OCI-LY1 (cell line): ENCODE measurements at regions not wholly inside any gene's neighbourhood (a gene's known extent, or its start where the extent isn't known, plus 50 kb on each side); places are given as distances from the start of the nearest gene placed in this dataset.

Experiments
- H2AFZ ChIP-seq: fragments of 200-600 bp; sonication (generic), shearing (Covaris generic); 2 replicates; pipeline ENCODE4 v1.6.0; 2014; ENCODE audit warnings: antibody characterized with exemption, mild to moderate bottlenecking, low read length
- H3F3A ChIP-seq: fragments of 200-600 bp; sonication (generic), shearing (Covaris generic); 2 replicates; pipeline ENCODE4 v1.6.0; 2014; ENCODE audit warnings: mild to moderate bottlenecking, antibody characterized with exemption, low read length, moderate library complexity; ENCODE audit not compliant: insufficient read depth
- H3K27ac ChIP-seq: fragments of 200-600 bp; sonication (generic); 2 replicates; pipeline ENCODE4 v1.5.1; 2014; ENCODE audit warnings: low read length, mixed run types, mild to moderate bottlenecking, low read depth; ENCODE audit not compliant: poor library complexity, severe bottlenecking
- H3K27me3 ChIP-seq: fragments of 200-600 bp; sonication (generic); 2 replicates; pipeline ENCODE4 v1.6.0; 2014; ENCODE audit warnings: antibody characterized with exemption, mild to moderate bottlenecking, low read length, moderate library complexity; ENCODE audit not compliant: insufficient read depth
- H3K36me3 ChIP-seq: fragments of 200-600 bp; sonication (generic); 2 replicates; pipeline ENCODE4 v1.6.1; 2014; ENCODE audit warnings: mild to moderate bottlenecking, antibody characterized with exemption, low read length, moderate library complexity, mixed read lengths; ENCODE audit not compliant: insufficient read depth
- H3K4me1 ChIP-seq: fragments of 200-600 bp; sonication (generic); 2 replicates; pipeline ENCODE4 v1.5.1; 2014; ENCODE audit warnings: mild to moderate bottlenecking, low read length, moderate library complexity; ENCODE audit not compliant: insufficient read depth, severe bottlenecking
- H3K4me2 ChIP-seq: fragments of 200-600 bp; sonication (generic), shearing (Covaris generic); 2 replicates; pipeline ENCODE4 v1.6.1; 2014; ENCODE audit warnings: low read length
- H3K4me3 ChIP-seq: fragments of 200-600 bp; sonication (generic); 2 replicates; pipeline ENCODE4 v1.5.1; 2014; ENCODE audit warnings: low read length, low read depth, mild to moderate bottlenecking, mixed read lengths; ENCODE audit not compliant: poor library complexity, severe bottlenecking
- H3K79me2 ChIP-seq: fragments of 200-600 bp; shearing (Covaris generic); 2 replicates; pipeline ENCODE4 v1.6.1; 2016; ENCODE audit warnings: mixed run types, low read length, mixed read lengths; ENCODE audit not compliant: insufficient read depth
- H3K9ac ChIP-seq: fragments of 200-600 bp; sonication (generic), shearing (Covaris generic); 2 replicates; pipeline ENCODE4 v1.6.1; 2014; ENCODE audit warnings: mild to moderate bottlenecking, low read length, mixed read lengths
- H3K9me2 ChIP-seq: fragments of 200-600 bp; sonication (generic), shearing (Covaris generic); 2 replicates; pipeline ENCODE4 v1.6.1; 2014; ENCODE audit warnings: low read depth, mild to moderate bottlenecking, low read length, mixed read lengths
- H3K9me3 ChIP-seq: fragments of 200-600 bp; shearing (Covaris generic); 2 replicates; pipeline ENCODE4 v1.6.1; 2014; ENCODE audit warnings: low read length, mixed read lengths
- H4K20me1 ChIP-seq: fragments of 200-600 bp; sonication (generic), shearing (Covaris generic); 2 replicates; pipeline ENCODE4 v1.6.0; 2016; ENCODE audit warnings: mild to moderate bottlenecking, low read length; ENCODE audit not compliant: insufficient read depth
- CTCF ChIP-seq: fragments of 200-600 bp; sonication (generic), shearing (Covaris generic); IDR thresholded peaks from 2 replicates; pipeline ENCODE4 v1.5.1; 2017; ENCODE audit warnings: mild to moderate bottlenecking, antibody characterized with exemption, low read length, moderate library complexity, mixed read lengths
- EZH2 ChIP-seq: fragments of 200-600 bp; sonication (generic), shearing (Covaris generic); IDR thresholded peaks from 2 replicates; pipeline ENCODE4 v1.8.0; 2017; ENCODE audit warnings: borderline replicate concordance, mixed run types, mild to moderate bottlenecking, antibody characterized with exemption, low read length, moderate library complexity, mixed read lengths

DNA sequence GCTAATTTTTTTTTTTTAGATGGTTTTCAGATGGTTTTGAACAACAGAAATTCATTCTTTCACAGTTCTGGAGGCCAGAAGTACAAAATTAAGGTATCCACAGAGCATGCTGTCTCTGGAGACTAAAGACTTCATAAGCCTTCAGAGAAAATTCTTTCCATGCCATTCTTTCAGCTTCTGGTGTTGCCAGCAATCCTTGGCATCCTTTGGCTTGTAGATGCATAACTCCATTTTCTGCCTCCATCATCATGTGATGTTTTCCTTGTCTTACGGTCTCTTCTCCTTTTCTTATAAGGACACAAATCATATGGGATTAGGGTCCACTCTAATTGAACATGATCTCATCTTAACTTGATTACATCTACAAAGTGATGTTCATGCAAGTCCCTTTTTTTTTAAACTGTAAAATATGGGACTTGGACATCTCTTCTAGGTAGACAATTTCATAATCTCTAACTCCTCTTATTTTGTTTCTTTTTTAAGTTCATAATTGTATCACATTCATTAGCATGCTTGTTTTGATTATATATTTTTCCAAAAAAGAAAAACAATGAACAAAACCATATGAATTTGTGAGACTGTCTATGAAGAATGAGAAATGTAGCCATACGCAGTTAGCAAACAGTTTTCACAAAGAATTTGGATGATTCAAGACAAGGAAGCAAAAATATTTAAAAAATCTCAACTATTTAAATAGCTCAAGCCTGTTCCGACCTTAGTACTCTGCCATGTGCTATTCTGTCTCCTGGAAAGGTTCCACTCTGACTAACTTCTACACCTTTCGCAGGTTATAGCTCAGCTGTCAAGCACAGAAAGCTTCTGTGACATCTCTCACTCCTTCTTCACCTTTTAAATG lies 53.1 kb upstream of the GIMD1 start:
- Histone ChIP-seq H3K9ac (no peak overlapping the region), H2AFZ (no peak overlapping the region), H3K36me3 (no peaks in the 10 kb centered on the region), H3K9me2 (no peaks in the 10 kb centered on the region), H3K27ac (no peak overlapping the region), H3F3A (no peaks in the 10 kb centered on the region), H3K4me3 (no peak overlapping the region), H3K9me3 (no peaks in the 10 kb centered on the region), H3K4me2 (no peak overlapping the region), H3K79me2 (no peaks in the 10 kb centered on the region), H3K4me1 (no peaks in the 10 kb centered on the region), H4K20me1 (no peaks in the 10 kb centered on the region), H3K27me3 (no peaks in the 10 kb centered on the region)
- TF ChIP-seq CTCF (no peak), EZH2 (no peak)

GRCh38 chr4:106418444-106418843 lies 49.9 kb upstream of the GIMD1 start:
- Histone ChIP-seq H3K4me3 (no peak overlapping the region), H3K4me2 (no peak overlapping the region), H2AFZ (no peak overlapping the region), H3F3A (no peaks in the 10 kb centered on the region), H3K4me1 (no peaks in the 10 kb centered on the region), H3K79me2 (no peaks in the 10 kb centered on the region), H3K9ac (no peak overlapping the region), H4K20me1 (no peaks in the 10 kb centered on the region), H3K36me3 (no peaks in the 10 kb centered on the region), H3K27me3 (no peaks in the 10 kb centered on the region), H3K9me3 (no peaks in the 10 kb centered on the region), H3K27ac (no peak overlapping the region), H3K9me2 (no peaks in the 10 kb centered on the region)
- TF ChIP-seq CTCF: no peak
- no peak for TF ChIP-seq EZH2
